ENCODE measurements at regions not wholly inside any gene's neighbourhood (a gene's known extent, or its start where the extent isn't known, plus 50 kb on each side); places are given as distances from the start of the nearest gene placed in this dataset.

DNA sequence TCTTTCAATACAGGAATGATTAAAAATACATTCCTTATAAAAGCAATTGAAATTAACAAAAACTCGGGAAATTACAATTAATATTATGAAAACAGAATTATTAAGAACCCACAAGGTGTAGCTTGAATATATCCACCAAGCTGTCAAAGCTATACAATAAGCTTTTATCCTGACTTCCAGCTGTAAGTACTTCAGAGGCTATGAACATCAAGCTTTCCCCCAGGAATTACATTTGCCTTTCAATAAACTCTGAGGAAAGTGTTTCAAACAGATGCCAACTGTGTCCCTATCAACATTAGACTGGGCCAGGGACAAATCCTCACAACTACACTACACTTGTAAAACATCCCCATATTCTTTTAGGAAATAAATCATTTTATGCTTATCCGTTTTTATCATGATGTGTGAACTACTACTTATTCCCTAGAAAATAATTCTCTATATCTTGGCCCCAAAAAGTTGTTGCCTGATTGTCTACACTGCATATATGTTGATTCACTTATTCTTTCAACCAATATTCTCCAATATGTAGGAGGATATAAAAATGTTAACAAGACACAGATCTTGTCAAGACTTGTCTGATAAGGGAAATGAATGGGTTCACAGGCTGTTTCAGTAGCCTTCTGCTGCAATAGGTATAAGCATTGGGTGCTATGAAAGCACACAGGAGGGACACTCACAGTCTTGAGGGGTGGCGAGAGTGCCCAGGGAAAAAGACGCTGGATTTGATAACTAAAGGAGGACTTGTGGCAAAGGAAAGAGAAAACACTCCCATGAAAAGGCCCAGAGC lies 494.1 kb downstream of the CENPC start:
- Histone ChIP-seq H3K36me3 (ENCODE audit: insufficient read depth, low read length) (no peaks in the 10 kb centered on the region), H3K4me1 (ENCODE audit: insufficient read depth, low read length, poor library complexity, severe bottlenecking) (no peaks in the 10 kb centered on the region), H3K4me3 (ENCODE audit: low read depth, low read length, poor library complexity, severe bottlenecking) (no peak overlapping the region), H4K20me1 (ENCODE audit: insufficient read depth, low read length) (no peaks in the 10 kb centered on the region), H2AFZ (ENCODE audit: low read length) (no peak overlapping the region), H3K4me2 (ENCODE audit: low read length) (no peak overlapping the region), H3K9me2 (ENCODE audit: insufficient read depth, low read length) (no peaks in the 10 kb centered on the region), H3K9me3 (ENCODE audit: low read length) (no peaks in the 10 kb centered on the region), H3K27ac (ENCODE audit: low read depth, low read length, poor library complexity, severe bottlenecking) (no peak overlapping the region), H3K79me2 (ENCODE audit: insufficient read depth, low read depth, low read length) (no peaks in the 10 kb centered on the region)
- intact Hi-C loops (cut with micrococcal nuclease; ENCODE audit: unreplicated experiment): no loop called here
- BruUV-seq (replicated peaks): no TSS peak
- ChIA-PET CTCF (ENCODE audit: unreplicated experiment) (no interaction called here), POLR2A (no interaction called here)
- DNase-seq (ENCODE audit: low spot score): no peak
- no peak for TF ChIP-seq EZH2phosphoT487 (IDR thresholded peaks at IDR 0.05; ENCODE audit: borderline replicate concordance, low read depth, low read length)
- TF ChIP-seq, protein P1, sequence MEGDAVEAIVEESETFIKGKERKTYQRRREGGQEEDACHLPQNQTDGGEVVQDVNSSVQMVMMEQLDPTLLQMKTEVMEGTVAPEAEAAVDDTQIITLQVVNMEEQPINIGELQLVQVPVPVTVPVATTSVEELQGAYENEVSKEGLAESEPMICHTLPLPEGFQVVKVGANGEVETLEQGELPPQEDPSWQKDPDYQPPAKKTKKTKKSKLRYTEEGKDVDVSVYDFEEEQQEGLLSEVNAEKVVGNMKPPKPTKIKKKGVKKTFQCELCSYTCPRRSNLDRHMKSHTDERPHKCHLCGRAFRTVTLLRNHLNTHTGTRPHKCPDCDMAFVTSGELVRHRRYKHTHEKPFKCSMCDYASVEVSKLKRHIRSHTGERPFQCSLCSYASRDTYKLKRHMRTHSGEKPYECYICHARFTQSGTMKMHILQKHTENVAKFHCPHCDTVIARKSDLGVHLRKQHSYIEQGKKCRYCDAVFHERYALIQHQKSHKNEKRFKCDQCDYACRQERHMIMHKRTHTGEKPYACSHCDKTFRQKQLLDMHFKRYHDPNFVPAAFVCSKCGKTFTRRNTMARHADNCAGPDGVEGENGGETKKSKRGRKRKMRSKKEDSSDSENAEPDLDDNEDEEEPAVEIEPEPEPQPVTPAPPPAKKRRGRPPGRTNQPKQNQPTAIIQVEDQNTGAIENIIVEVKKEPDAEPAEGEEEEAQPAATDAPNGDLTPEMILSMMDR (conservative IDR thresholded peaks at IDR 0.05; ENCODE audit: low read length): no peak

DNA sequence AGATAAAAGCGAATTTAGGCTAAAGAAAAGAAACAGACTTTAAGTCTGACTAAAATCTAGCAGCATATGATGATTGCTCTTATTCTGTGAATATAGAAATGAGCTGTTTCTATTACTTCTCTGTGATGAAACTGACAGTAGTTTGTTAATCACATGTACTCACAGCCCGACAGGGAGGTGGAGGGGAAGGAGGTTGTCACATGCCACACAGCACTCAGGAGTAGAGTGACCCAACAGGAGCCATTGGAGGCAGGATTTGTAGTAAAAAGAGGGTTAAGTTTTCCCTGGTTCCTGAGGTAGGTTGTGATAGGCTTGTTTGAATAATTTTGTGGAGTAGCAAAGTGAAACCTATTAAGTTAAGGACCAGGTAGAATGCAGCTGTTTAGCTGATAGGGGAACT lies 495.9 kb downstream of the CENPC start:
- no peaks in the 10 kb centered on the region for H3K4me1 ChIP-seq (ENCODE audit: insufficient read depth, low read length, poor library complexity, severe bottlenecking)
- ChIA-PET CTCF (ENCODE audit: unreplicated experiment) (no interaction called here), POLR2A (no interaction called here)
- H3K79me2 ChIP-seq (ENCODE audit: insufficient read depth, low read depth, low read length): no peaks in the 10 kb centered on the region
- no peaks in the 10 kb centered on the region for H3K9me2 ChIP-seq (ENCODE audit: insufficient read depth, low read length)
- BruUV-seq (replicated peaks): no TSS peak
- intact Hi-C loops (cut with micrococcal nuclease; ENCODE audit: unreplicated experiment): no loop called here
- no peaks in the 10 kb centered on the region for H4K20me1 ChIP-seq (ENCODE audit: insufficient read depth, low read length)
- H3K4me2 ChIP-seq (ENCODE audit: low read length): no peak overlapping the region
- no peak for DNase-seq (ENCODE audit: low spot score)
- no peak overlapping the region for H2AFZ ChIP-seq (ENCODE audit: low read length)
- H3K4me3 ChIP-seq (ENCODE audit: low read depth, low read length, poor library complexity, severe bottlenecking): no peak overlapping the region
- no peaks in the 10 kb centered on the region for H3K36me3 ChIP-seq (ENCODE audit: insufficient read depth, low read length)
- H3K27ac ChIP-seq (ENCODE audit: low read depth, low read length, poor library complexity, severe bottlenecking): no peak overlapping the region
- TF ChIP-seq, protein P1 (conservative IDR thresholded peaks at IDR 0.05; ENCODE audit: low read length): no peak
- TF ChIP-seq EZH2phosphoT487 (IDR thresholded peaks at IDR 0.05; ENCODE audit: borderline replicate concordance, low read depth, low read length): no peak
- no peaks in the 10 kb centered on the region for H3K9me3 ChIP-seq (ENCODE audit: low read length)

DNA sequence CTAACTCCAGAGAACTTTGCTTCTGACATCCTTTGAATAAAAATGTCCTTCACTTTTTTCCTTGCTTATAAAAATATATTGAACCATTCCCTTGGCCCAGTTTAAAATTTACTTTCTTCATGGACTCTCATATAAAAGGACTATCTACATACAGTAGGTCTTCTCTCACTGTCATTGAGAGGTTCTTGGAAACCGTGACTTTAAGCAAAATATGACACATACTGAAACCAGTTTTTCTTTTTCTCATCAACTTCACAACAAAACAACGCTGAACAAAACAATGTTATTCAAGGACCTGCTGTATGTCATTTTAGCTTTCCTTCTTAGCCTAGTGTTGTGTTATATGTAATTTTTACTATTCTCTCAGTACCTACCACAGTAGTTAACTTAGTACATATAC lies 496.8 kb downstream of the CENPC start:
- no peaks in the 10 kb centered on the region for H3K9me3 ChIP-seq (ENCODE audit: low read length)
- H3K27ac ChIP-seq (ENCODE audit: low read depth, low read length, poor library complexity, severe bottlenecking): no peak overlapping the region
- no peaks in the 10 kb centered on the region for H3K36me3 ChIP-seq (ENCODE audit: insufficient read depth, low read length)
- ChIA-PET CTCF (ENCODE audit: unreplicated experiment) (no interaction called here), POLR2A (no interaction called here)
- no peak for TF ChIP-seq EZH2phosphoT487 (IDR thresholded peaks at IDR 0.05; ENCODE audit: borderline replicate concordance, low read depth, low read length)
- TF ChIP-seq, protein P1 (conservative IDR thresholded peaks at IDR 0.05; ENCODE audit: low read length): no peak
- no peak overlapping the region for H3K4me3 ChIP-seq (ENCODE audit: low read depth, low read length, poor library complexity, severe bottlenecking)
- no TSS peak for BruUV-seq (replicated peaks)
- H3K4me1 ChIP-seq (ENCODE audit: insufficient read depth, low read length, poor library complexity, severe bottlenecking): no peaks in the 10 kb centered on the region
- no peak overlapping the region for H2AFZ ChIP-seq (ENCODE audit: low read length)
- no peaks in the 10 kb centered on the region for H3K79me2 ChIP-seq (ENCODE audit: insufficient read depth, low read depth, low read length)
- H3K9me2 ChIP-seq (ENCODE audit: insufficient read depth, low read length): no peaks in the 10 kb centered on the region
- no peak overlapping the region for H3K4me2 ChIP-seq (ENCODE audit: low read length)
- intact Hi-C loops (cut with micrococcal nuclease; ENCODE audit: unreplicated experiment): no loop called here
- H4K20me1 ChIP-seq (ENCODE audit: insufficient read depth, low read length): no peaks in the 10 kb centered on the region
- no peak for DNase-seq (ENCODE audit: low spot score)

Measured in OCI-LY7 (cell line).